GM19467 (cell line): ENCODE measurements at regions not wholly inside any gene's neighbourhood (a gene's known extent, or its start where the extent isn't known, plus 50 kb on each side); places are given as distances from the start of the nearest gene placed in this dataset.
A peak's percentile ranks its signal among the peaks of the same experiment; 100 is the strongest.
"Not testable (repeated sequence)": the region's sequence is repeated elsewhere in the genome, so short reads cannot be mapped to it uniquely, and the experiment has no call there.

ENCODE experiments used
- ATAC-seq: cut with Tn5 transposase; IDR thresholded peaks from one replicate; pipeline ENCODE4 v1.9.1; 2021; ENCODE audit warnings: mild to moderate bottlenecking, moderate library complexity; ENCODE audit not compliant: unreplicated experiment

DNA sequence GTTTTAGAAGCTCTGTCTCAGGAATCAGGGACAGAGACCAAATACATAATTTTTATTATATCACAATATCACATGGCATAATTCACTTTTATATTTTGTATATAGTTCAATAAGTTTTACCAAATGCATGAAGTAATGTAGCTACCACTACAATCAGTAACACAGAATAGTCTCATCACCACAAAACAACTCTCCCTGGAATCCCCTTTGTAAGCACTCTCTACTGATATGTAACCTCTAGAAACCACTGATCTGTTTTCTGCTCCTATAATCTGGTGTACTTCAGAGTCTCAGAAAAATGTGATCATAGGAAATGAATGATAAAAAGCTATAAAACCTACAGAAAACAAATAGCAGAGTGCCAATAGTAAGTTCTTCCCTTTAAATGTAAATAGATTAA lies 1465.9 kb downstream of the SPATA31A7 start:
- not testable (repeated sequence) for ATAC-seq

DNA sequence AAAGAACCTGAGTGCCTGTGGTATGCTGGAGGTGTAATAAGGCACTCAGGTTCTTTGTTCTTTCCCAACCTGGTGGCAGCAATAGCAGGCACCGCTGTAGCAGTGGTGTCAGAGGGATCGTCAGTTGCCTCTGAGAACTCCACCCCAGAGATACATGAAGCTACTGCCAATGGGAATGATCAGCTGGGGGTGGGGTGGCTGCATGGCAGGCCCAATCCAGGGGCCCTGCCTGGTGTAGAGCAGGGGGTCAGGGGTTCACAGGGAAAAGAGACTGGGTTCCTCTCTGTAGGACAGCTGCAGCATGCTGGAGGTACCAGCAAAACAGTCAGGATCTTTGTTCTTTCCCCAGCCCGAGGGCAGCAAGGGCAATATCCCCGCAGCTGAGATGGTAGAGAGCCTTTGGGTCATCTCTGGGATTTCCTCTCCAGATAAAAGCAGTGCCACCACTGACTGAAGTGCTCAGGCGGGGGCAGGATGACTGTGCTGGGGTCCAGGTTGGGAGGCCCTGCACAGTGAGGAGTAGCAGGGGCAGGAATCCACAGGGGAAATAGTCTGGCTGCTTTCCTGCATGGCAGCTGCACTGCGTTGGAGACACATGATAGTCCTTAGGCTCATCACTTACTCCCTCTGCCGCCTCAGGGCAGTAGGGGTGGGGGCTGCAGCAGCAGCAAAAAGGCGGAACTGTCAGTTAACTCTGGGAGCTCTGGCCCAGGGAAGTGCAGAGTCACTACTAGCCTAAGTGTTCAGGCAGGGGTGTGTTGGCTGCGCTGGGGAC lies 1473.1 kb downstream of the SPATA31A7 start:
- not testable (repeated sequence) for ATAC-seq

DNA sequence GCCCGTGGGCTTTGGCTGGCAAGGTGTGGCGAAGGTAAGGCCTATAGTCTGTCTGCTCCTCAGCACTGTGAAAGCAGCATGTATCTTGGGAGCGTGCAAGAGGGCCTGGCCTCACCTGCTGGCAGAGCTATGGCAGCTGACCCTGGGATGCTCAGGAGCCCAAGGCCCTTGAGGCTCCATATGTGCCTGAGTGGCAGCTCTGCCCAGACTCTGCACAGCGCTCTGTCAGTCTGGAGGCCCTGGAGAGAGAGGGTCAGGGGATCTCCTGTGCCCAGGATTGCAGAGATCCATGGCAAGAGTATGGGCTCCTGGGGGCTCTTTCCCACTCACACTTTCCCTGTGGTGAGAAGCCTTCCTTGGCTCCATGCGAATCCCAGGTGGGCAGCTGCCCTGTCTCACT lies 1473.7 kb downstream of the SPATA31A7 start:
- ATAC-seq, result not testable (repeated sequence)

DNA sequence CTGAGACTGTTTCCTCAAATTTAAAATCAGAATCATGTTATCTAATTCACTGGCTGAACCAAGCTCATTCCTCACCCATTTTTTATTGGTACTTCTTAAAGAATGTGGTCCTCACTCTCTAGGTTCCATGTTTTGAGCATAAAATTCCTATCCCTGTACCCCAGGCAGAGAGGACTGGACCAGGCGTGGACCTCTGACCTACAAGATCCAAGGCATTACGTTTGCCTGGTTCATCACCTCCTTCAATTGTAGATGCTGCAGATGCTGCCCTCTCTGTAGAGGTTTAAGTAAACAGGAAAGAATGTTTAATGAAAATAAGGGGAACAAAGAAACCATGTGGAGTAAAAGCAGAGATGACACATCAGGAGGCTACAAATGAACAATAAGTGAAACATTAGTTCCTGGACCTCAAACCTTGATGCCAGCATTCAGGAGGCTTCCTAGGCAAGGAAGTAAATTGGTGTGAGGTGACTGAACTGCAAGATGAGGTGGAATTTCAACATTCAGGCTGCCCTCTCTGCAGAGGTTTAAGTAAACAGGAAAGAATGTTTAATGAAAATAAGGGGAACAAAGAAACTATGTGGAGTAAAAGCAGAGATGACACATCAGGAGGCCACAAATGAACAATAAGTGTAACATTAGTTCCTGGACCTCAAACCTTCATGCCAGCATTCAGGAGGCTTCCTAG lies 1477.4 kb downstream of the SPATA31A7 start:
- not testable (repeated sequence) for ATAC-seq

DNA sequence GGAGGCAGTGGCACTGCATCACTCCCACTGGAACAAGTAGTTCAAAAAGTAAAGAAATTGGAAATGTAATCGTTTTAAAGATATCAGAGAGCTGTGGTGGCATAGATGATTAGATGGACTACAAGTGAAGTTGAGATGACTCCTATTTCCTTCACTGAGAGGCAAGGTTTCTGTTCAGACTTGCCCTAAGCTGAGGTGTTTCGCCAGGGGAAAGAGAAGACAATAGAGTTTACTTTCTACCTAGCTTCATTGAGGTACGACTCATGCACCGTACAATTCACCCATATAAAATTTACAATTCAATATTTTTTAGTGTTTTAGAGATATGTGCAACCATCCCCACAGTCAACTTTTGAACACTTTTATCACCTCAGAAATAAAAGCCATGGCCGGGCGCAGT lies 1487.2 kb downstream of the SPATA31A7 start:
- ATAC-seq, result not testable (repeated sequence)

DNA sequence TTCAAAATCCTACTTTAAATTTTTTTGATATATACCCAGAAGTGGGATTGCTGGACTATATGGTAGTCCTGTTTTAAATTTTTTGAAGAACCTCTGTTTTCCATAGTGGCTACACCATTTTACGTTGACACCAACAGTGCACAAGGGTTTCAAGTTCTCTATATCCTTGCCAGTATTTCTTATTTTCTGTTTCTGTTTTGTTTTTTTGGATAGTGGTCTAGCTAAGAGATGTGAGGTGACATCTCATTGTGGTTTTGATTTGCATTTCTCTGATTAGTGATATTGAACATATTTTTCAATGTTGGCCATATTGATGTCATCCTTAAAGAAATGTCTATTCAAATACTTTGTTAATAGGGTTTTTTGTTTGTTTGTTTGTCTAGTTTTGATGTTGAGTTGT lies 1488.5 kb downstream of the SPATA31A7 start:
- peak; percentile 68 for ATAC-seq

DNA sequence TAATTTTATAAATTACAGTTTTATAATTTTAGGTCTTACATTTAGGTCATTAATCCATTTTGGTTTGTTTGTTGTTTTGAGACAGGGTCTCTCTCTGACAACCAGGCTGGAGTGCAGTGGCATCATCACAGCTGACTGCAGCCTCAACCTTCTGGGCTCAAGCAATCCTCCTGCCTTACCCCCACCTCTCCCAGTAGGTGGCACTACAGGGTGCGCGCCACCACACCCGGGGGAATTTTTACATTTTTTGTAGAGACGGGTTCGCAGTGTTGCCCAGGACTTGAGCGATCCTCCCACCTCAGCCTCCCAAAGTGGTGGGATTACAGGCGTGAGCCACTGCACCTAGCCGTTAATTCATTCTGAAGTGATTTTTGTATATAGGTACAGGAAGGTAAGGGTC lies 1489.2 kb downstream of the SPATA31A7 start:
- ATAC-seq, result not testable (repeated sequence)

DNA sequence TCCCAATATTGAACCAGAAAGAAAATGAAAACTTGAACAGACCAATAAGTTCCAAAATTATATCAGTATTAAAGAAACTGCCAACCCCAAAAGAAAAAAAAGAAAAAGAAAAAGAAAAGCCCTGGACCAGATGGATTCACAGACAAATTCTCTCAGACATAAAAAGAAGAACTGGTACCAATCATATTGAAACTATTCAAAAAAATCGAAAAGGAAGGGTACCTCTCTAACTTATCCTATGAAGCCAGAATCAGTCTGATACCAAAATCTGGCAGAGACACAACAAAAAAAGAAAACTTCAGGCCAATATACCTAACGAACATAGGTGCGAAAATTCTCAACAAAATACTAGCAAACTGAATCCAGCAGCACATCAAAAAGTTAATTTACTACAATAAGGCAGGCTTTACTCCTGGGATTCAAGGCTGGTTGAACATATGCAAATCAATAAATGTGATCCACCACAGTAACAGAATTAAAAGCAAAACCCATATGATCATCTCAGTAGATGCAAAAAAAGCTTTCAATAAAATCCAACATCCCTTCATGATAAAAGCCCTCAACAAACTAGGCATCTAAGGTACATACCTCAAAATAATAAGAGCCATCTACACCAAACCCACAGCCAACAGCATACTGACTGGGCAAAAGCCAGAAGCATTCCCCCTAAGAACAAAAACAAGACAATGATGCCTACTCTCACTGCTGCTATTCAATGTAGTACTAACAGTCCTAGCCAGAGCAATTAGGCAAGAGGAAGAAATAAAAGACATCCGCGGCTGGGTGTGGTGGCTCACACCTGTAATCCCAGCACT lies 1495.2 kb downstream of the SPATA31A7 start:
- ATAC-seq, result peak; percentile 65

DNA sequence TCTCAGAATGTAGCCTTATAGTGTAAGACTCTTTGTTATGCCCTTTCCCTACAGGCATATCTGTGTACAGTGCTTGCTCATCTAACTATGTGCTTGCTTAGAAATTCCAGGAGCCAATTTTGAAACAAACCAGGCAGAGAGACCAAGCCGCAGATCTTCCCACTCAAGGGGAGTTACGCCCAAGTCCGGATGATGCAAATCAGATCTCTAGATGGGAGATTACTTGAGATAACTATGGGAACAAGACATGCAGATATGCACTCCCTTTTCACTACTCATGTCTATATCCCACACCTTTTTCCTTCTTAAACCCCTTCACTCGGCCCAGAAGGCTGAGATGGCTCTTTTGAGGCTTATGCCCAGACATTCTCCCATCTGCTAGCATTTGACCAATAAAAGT lies 1496.5 kb downstream of the SPATA31A7 start:
- ATAC-seq, result not testable (repeated sequence)

DNA sequence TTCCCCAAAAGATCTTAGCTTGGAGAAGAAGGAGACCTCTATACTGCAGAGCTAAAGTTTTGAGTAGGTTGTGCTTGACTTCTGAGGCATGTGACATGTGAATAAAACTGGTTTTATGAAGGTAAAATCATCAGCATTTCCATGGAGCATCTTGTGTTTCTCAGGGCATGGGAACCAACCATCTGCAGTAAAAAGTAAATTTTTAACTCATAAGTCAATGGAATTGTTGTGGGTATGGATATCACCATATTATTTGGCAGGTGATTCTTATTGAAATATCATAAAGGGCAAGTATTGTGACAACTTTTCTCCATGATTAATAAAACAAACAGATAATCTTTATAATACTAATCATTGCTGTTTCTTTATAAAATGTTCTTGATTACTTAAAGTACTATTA lies 1503.2 kb downstream of the SPATA31A7 start:
- not testable (repeated sequence) for ATAC-seq

DNA sequence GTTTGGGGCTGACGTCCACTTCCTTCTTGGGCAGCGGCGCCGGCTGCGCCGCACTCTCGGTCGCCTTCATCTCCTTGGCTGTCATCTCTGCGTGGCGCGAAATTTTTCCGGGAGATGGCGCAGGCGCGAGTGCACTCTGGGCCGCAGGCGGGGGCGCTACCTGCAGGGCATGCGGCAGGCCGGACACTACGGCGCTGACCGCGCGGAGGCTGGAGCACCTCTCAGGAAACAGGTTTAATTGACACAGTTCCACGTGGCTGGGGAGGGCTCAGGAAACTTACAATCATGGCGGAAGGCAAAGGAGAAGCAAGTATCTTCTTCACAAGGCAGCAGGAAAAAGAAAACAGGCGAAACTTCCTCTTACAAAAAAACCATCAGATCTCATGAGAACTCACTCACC lies 1521.5 kb downstream of the SPATA31A7 start:
- not testable (repeated sequence) for ATAC-seq

DNA sequence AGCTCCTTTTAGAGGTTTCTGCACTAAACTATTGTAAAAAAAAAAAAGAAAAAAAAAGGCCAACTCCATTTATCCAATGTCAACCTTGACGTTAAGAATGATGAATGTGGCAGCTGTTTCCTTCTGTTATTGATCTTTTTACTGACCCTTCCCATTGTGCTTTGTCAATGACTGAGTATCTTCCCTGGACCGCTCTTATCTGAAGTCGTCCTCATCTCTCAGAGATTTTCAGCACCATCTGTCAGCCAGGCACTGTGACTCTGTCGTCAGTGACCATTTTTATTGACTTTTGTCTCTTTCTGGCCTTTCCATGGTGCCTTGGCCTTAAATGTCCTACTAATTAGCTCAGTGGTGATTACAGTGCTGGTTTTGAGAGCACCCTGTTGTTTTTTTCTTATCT lies 1535.7 kb downstream of the SPATA31A7 start:
- ATAC-seq, result not testable (repeated sequence)

DNA sequence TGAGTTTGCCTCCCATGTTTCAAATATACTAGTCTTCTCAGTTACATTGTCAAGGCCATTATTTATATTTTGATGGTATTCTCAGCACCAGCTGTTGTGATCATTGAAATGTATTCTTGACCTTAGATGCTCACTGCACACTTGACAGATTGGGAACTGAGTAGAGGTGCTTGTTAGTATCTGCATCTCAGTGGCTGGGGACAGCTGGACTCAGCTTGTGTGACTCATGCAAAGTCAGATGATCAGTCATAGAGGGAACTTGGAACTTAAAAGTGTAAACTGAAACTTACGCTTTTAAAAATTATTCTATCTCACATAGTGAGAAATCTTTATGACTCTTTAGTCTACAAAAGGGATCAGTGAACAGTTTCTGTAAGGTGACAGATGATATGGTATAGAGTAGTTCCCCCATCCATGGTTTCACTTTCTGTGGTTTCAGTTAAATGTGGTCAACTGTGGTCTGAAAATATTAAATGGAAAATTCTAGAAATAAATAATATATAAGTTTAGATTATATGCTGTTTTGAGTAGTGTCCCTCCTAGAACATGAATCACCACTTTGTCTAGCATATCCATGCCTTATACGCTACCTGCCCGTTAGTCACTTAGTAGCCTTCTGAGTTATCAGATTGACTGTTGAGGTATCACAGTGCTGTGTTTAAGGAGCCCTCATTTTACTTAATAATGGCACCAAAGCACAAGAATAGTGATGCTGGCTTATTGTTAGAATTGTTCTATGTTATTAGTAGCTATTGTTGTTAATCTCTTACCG lies 1540.6 kb downstream of the SPATA31A7 start:
- peak; percentile 92 for ATAC-seq

DNA sequence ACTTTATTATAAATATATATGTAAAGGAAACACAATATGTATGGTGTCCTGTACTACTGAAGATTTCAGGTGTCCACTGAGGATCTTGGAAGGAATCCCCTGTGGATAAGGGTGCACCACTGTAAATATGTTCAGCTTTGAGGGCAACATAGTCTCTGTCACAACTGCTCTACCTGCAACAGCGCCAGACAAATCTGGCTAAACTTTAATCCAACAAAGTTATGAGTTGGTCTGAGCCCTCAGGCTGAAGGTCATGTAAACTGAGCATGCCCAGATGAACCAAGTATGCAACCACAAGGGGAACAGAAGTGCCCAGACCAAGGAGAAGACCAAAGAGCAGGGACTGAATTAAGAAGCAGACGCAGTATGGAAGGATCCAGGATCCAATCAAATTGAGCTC lies 1541.2 kb downstream of the SPATA31A7 start:
- ATAC-seq, result not testable (repeated sequence)

DNA sequence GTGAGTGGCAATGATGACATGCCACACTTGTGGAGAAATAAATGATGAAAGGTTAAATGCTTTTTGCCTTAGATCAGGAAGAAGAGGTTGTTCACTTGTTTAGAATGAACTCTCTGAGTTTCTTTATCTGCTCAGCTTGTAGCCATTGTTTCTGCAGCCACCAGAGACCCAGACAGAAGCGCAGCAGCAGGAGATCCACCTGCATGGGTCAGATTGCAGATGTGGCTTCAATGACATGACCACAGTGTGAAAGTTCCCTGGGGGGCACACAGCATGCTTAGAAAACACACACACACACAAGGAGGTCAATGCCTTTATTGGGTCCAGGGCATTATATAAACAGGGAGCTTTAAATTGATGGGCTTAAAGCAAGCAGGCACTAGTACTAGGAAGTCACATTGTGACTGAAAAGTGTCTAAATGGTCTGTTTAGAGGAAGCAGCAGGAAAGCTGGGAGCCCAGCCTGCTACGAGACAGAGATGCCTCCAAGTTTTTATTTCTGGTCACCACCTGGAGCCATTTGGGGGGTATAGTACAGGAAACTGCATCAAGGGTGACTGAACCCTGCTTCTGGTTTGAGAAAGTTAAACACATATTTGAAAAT lies 1547.3 kb downstream of the SPATA31A7 start:
- ATAC-seq, result not testable (repeated sequence)

DNA sequence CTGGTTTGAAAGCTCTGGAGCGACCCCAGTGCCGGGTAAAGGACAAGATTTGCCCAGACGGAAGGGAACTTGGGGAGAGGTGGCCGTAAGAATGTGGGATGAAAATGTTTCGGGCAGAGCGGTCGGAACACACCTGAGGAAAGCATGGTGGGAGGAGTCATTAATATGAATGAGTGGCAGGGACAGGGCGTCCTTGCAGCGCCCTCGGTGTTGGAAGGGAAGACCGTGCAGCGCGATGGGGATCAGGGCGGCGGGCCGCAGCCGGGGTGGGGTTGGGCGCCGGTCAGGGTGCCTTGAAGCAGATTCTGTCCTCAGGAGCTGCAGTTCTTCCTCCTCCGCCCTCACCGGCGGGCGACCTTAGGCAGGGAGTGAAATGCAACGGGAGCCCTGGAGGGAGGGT lies 1548.1 kb downstream of the SPATA31A7 start:
- not testable (repeated sequence) for ATAC-seq

DNA sequence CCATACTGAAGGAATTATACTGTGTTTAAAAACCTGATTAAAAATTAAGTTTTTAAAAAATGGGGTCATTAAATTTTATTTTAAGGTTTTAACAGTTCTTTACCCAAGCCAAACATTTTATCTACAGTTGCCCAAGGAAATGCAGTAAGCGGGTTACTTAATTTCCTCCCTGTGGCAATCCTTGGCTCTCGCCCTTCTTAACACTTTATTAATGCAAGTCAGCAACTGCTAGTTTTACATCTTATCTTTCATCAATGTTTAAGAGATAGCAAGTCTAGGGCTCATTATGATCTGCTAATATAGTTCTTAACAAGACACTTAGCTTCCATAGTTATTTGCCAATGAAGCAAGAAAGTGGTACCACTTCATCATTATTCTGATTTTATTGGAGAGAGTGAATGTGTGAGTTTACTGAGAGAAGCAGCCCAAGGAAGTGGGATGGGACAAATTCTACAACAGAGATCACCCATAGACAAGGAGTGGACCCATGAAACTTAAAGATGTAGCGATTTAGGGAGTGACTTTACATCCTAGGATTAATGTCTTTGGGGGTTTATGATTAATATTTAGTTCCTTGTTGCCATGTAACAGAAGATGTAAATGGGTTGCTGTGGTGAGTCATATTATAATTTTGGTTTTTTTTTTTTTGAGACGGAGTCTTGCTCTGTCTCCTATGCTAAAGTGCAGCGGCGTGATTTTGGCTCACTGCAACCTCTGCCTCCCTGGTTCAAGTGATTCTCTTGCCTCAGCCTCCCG lies 1556.1 kb downstream of the SPATA31A7 start:
- ATAC-seq, result not testable (repeated sequence)
